Endothelial cell of umbilical vein (primary cell): ENCODE measurements at regions not wholly inside any gene's neighbourhood (a gene's known extent, or its start where the extent isn't known, plus 50 kb on each side); places are given as distances from the start of the nearest gene placed in this dataset.

ENCODE experiments used
- BruUV-seq: library from RNA; stranded (reverse); fragments of 400-500 nt; replicated peaks from 2 replicates; lab custom pipeline; 2021; lab: Mats Ljungman, UMichigan
- CTCF ChIA-PET: fragments of 300-600, 350-600 bp; sonication (Branson Sonifier 250); formaldehyde crosslinking; loops from one replicate; lab custom pipeline; 2021; ENCODE audit warnings: antibody characterized with exemption, inconsistent platforms; lab: Charles Lee
- POLR2A ChIA-PET: fragments of 300-600, 350-600 bp; sonication (Branson Sonifier 250); formaldehyde crosslinking; loops from one replicate; lab custom pipeline; 2021; ENCODE audit warnings: antibody characterized with exemption, inconsistent platforms; lab: Charles Lee
- DNase-seq: peaks from one replicate; pipeline ENCODE4 v3.0.0-alpha.2; 2011; ENCODE audit warnings: low read depth, low spot score
- FAIRE-seq: peaks from 2 replicates; lab custom pipeline; 2011; peaks lifted over from hg19 to GRCh38; lab: Jason Lieb, UNC
- H2AFZ ChIP-seq: 2 replicates; pipeline ENCODE4 v1.6.0; 2012; ENCODE audit warnings: low read depth, low read length, control low read depth, inconsistent platforms
- H3K27ac ChIP-seq: 2 replicates; pipeline ENCODE4 v1.5.1; 2011; ENCODE audit warnings: low read depth, mild to moderate bottlenecking, control low read depth, low read length, moderate library complexity; ENCODE audit not compliant: insufficient read depth
- H3K27me3 ChIP-seq, 2 experiments: 2 replicates each; pipeline versions ENCODE4 v1.6.0 to v1.6.1; 2011; ENCODE audit warnings: low read length in 2 of 2, mixed read lengths in 1 of 2; ENCODE audit not compliant: control insufficient read depth in 2 of 2, insufficient read depth in 2 of 2
- H3K36me3 ChIP-seq, 2 experiments: 2 replicates in 1 of 2; 3 replicates in 1 of 2; pipeline ENCODE4 v1.5.1; 2011; ENCODE audit warnings: low read length in 2 of 2, mild to moderate bottlenecking in 1 of 2, moderate library complexity in 1 of 2; ENCODE audit not compliant: control insufficient read depth in 2 of 2, insufficient read depth in 2 of 2; ENCODE audit errors: extremely low read depth in 1 of 2
- H3K4me1 ChIP-seq: 3 replicates; pipeline ENCODE4 v1.5.1; 2011; ENCODE audit warnings: mild to moderate bottlenecking, low read length; ENCODE audit not compliant: control insufficient read depth, insufficient read depth; ENCODE audit errors: extremely low read depth
- H3K4me2 ChIP-seq: 2 replicates; pipeline ENCODE4 v1.6.1; 2011; ENCODE audit warnings: low read length, control low read depth, mixed read lengths; ENCODE audit not compliant: insufficient read depth
- H3K4me3 ChIP-seq, 3 experiments: fragments of 200-600 bp in 1 of 3; sonication (generic), shearing (Covaris generic) in 1 of 3; replicated peaks in 1 of 3; 2 replicates each; pipeline ENCODE4 v1.5.1; 2011 to 2016; ENCODE audit warnings: control low read depth in 3 of 3, low read length in 3 of 3, mild to moderate bottlenecking in 2 of 3, inconsistent platforms in 1 of 3, low read depth in 1 of 3, moderate library complexity in 1 of 3; ENCODE audit not compliant: insufficient read depth in 1 of 3
- H3K79me2 ChIP-seq: 2 replicates; pipeline ENCODE4 v1.6.0; 2012; ENCODE audit warnings: low read length, inconsistent platforms; ENCODE audit not compliant: control insufficient read depth, insufficient read depth
- H3K9ac ChIP-seq: replicated peaks from 2 replicates; pipeline ENCODE3; 2011; ENCODE audit warnings: low read length, control low read depth; ENCODE audit not compliant: insufficient read depth; ENCODE audit errors: extremely low read depth
- H3K9me1 ChIP-seq: replicated peaks from 3 replicates; pipeline ENCODE4 v1.6.0; 2011; ENCODE audit warnings: mild to moderate bottlenecking, low read length; ENCODE audit not compliant: control insufficient read depth, insufficient read depth; ENCODE audit errors: extremely low read depth
- H3K9me3 ChIP-seq: replicated peaks from 2 replicates; pipeline ENCODE4 v1.5.1; 2012; ENCODE audit warnings: low read length, inconsistent platforms; ENCODE audit not compliant: control insufficient read depth, insufficient read depth
- H4K20me1 ChIP-seq: replicated peaks from 2 replicates; pipeline ENCODE3; 2011; ENCODE audit warnings: mild to moderate bottlenecking, low read length; ENCODE audit not compliant: control insufficient read depth, insufficient read depth; ENCODE audit errors: extremely low read depth
- EZH2 ChIP-seq: IDR thresholded peaks from 2 replicates; pipeline ENCODE4 v1.6.1; 2012; ENCODE audit warnings: borderline replicate concordance, low read depth, mild to moderate bottlenecking, moderate library complexity, low read length, inconsistent platforms; ENCODE audit not compliant: severe bottlenecking
- FOS ChIP-seq: IDR thresholded peaks from 2 replicates; pipeline ENCODE4 v1.6.1; 2011; ENCODE audit warnings: mild to moderate bottlenecking, low read length, moderate library complexity, borderline replicate concordance; ENCODE audit not compliant: insufficient read depth
- GATA2 ChIP-seq: IDR thresholded peaks from 2 replicates; pipeline ENCODE4 v1.7.0; 2011; ENCODE audit warnings: low read depth, mild to moderate bottlenecking, moderate library complexity, mixed read lengths, low read length; ENCODE audit not compliant: insufficient read length, insufficient read depth
- JUN ChIP-seq: IDR thresholded peaks from 2 replicates; pipeline ENCODE4 v1.6.1; 2011; ENCODE audit warnings: borderline replicate concordance, low read depth; ENCODE audit not compliant: insufficient read length, insufficient read depth
- MAX ChIP-seq: IDR thresholded peaks from 2 replicates; pipeline ENCODE4 v1.6.1; 2011; ENCODE audit not compliant: insufficient read depth, insufficient read length
- MYC ChIP-seq: IDR thresholded peaks from one replicate; pipeline ENCODE4 v1.6.1; 2011; ENCODE audit warnings: mild to moderate bottlenecking, low read depth, low read length
- POLR2A ChIP-seq: IDR thresholded peaks from 2 replicates; pipeline ENCODE4 v1.6.1; 2012; ENCODE audit warnings: low read depth, mild to moderate bottlenecking, control low read depth, low read length
- POLR2AphosphoS5 ChIP-seq: IDR thresholded peaks from 2 replicates; pipeline ENCODE4 v1.6.1; 2012; ENCODE audit warnings: low read depth, mild to moderate bottlenecking, control low read depth, low read length, moderate library complexity; ENCODE audit not compliant: insufficient read depth
- dilution Hi-C: fragments of 300-500 bp; cut with MboI; formaldehyde crosslinking; loops from one replicate; pipeline ENCODE4 v1.15.0; 2019; ENCODE audit warnings: low sequenced_read_pairs; ENCODE audit not compliant: extremely low pct_ligation_motif_present
- intact Hi-C: fragments of 100-400 bp; cut with micrococcal nuclease; formaldehyde crosslinking; loops from one replicate; pipeline ENCODE4 v1.10.0; 2022
- TF ChIP-seq, protein P1 (sequence below), 2 donors: IDR thresholded peaks; 1 replicate in 1 of 2; 2 replicates in 1 of 2; pipeline ENCODE4 v1.5.1; 2011; ENCODE audit warnings: low read length in 2 of 2, mild to moderate bottlenecking in 2 of 2, moderate library complexity in 2 of 2, control low read depth in 1 of 2, inconsistent platforms in 1 of 2, low read depth in 1 of 2; ENCODE audit not compliant: insufficient read depth in 1 of 2; ENCODE audit errors: extremely low read depth in 1 of 2

- H3K9me3 ChIP-seq = peaks cover 17% of the 10 kb centered on the region
- no peak for FAIRE-seq
- ChIA-PET POLR2A (no interaction called here), CTCF (no interaction called here)
- H3K27ac ChIP-seq = no peak overlapping the region
- no peaks in the 10 kb centered on the region for H3K36me3 ChIP-seq
- H3K4me3 ChIP-seq = no peak overlapping the region
- H3K4me2 ChIP-seq = no peak overlapping the region
- no peak overlapping the region for H2AFZ ChIP-seq
- no TSS peak for BruUV-seq
- no peaks in the 10 kb centered on the region for H3K4me1 ChIP-seq
- H3K9me1 ChIP-seq = no peaks in the 10 kb centered on the region
- intact Hi-C loops (no loop called here), dilution Hi-C loops (no loop called here)
- no peaks in the 10 kb centered on the region for H3K79me2 ChIP-seq
- H3K9ac ChIP-seq = no peak overlapping the region
- no peak for DNase-seq
- H3K27me3 ChIP-seq = no peaks in the 10 kb centered on the region
- no peaks in the 10 kb centered on the region for H4K20me1 ChIP-seq
- TF ChIP-seq MAX = no peak
- no peak for TF ChIP-seq POLR2A
- TF ChIP-seq EZH2 = no peak
- no peak for TF ChIP-seq POLR2AphosphoS5
- TF ChIP-seq MYC = no peak
- TF ChIP-seq JUN = no peak
- TF ChIP-seq, protein P1, sequence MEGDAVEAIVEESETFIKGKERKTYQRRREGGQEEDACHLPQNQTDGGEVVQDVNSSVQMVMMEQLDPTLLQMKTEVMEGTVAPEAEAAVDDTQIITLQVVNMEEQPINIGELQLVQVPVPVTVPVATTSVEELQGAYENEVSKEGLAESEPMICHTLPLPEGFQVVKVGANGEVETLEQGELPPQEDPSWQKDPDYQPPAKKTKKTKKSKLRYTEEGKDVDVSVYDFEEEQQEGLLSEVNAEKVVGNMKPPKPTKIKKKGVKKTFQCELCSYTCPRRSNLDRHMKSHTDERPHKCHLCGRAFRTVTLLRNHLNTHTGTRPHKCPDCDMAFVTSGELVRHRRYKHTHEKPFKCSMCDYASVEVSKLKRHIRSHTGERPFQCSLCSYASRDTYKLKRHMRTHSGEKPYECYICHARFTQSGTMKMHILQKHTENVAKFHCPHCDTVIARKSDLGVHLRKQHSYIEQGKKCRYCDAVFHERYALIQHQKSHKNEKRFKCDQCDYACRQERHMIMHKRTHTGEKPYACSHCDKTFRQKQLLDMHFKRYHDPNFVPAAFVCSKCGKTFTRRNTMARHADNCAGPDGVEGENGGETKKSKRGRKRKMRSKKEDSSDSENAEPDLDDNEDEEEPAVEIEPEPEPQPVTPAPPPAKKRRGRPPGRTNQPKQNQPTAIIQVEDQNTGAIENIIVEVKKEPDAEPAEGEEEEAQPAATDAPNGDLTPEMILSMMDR (IDR thresholded peaks at IDR 0.05; ENCODE audit: extremely low read depth in 1 of 2, insufficient read depth in 1 of 2, low read depth in 1 of 2, low read length in 2 of 2) = no peak
- TF ChIP-seq FOS = no peak
- no peak for TF ChIP-seq GATA2
These were observed 835.9 kb downstream of the GALR1 start for GRCh38 chr18:78085241-78086185.
